Cerebellar cortex (tissue), 1 donor: ENCODE measurements at regions not wholly inside any gene's neighbourhood (a gene's known extent, or its start where the extent isn't known, plus 50 kb on each side); places are given as distances from the start of the nearest gene placed in this dataset.
A peak's percentile ranks its signal among the peaks of the same experiment; 100 is the strongest.

ENCODE experiments used
- DNase-seq: peaks from one replicate; pipeline ENCODE4 v3.0.0-alpha.2; 2015; ENCODE audit warnings: low spot score

- DNase-seq, result no peak
Observed at GRCh38 chr13:40145139-40145538, 489.7 kb downstream of the COG6 start.

GRCh38 chr13:40146063-40146462, 490.6 kb downstream of the COG6 start:
- DNase-seq, result no peak

- DNase-seq, result peak; percentile 4
Observed at GRCh38 chr13:40146611-40147117, 491.2 kb downstream of the COG6 start.

DNA sequence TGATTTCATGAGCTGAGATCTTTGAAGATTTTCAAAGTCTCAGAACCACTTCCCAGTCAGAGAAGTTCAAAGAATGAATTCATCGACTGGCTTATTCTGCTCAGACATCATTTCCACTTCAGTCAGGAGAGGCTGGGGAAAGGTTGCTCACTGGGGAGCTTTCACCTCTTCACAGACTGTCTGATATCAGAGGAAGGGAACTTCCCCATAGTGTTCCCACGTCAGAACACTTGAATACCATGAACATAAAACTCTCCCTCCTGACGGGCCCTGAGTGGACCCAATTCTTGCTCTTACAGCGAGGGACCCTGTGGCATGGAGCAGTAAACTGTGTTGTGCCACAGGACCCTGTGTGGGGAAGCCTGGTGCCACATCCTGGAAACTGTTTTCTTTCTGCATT, 492.6 kb downstream of the COG6 start:
- DNase-seq, result no peak

GRCh38 chr13:40148742-40149141, 493.3 kb downstream of the COG6 start:
- no peak for DNase-seq

DNA sequence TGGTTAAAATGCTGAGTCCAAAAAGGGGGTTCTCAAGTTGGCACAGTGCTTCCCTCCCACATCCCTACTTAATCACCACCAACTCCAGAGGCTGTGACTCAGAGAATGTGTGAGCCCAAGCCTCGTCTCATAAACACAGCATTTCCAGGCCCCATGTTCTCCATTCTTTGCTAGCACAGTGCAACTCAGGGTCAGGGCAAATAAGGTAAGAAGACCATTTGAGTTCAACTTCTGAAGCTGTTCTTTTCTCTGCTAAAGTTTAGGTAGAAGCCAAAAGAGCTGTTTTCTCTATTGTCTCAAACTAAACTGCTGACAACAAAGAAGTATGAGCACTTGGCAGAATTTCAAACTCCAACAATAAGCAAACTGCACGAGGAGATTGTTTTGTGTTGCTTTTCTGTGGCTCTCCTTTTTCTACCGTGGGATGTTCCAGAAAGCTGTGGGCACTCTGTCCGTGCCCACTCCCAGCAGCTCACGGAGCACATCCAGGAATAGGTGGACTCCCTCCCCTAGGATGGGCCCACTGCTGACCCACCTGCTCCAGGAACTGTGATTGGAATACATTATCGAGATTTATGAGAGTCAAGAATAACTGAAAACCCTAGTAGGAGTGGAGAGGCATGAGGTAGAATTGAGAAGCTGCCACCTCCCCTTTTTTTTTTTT, 494.3 kb downstream of the COG6 start:
- DNase-seq, result no peak

GRCh38 chr13:40151673-40152072, 496.2 kb downstream of the COG6 start:
- DNase-seq, result no peak

DNA sequence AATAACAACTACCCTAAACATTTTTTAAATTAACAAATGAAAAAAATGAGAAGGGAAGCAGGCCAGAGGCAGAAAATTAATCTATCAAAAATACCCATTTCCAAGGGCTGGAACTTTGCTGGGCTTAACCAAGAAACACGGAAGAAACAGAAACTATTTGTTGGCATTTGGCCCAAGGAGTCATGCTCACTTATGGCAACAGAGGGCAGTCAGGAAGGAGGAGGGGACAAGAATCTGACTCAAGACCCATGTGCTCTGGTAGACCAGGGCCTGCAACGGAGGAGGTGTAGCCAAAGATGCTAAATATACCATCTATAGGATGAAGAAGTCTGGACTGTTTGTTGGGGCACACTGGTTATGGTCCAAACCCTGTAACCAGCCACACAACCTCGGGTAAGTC, 496.7 kb downstream of the COG6 start:
- DNase-seq, result no peak

GRCh38 chr13:40152922-40153321, 497.5 kb downstream of the COG6 start:
- no peak for DNase-seq

GRCh38 chr13:40153516-40153915, 498.1 kb downstream of the COG6 start:
- DNase-seq, result no peak

DNA sequence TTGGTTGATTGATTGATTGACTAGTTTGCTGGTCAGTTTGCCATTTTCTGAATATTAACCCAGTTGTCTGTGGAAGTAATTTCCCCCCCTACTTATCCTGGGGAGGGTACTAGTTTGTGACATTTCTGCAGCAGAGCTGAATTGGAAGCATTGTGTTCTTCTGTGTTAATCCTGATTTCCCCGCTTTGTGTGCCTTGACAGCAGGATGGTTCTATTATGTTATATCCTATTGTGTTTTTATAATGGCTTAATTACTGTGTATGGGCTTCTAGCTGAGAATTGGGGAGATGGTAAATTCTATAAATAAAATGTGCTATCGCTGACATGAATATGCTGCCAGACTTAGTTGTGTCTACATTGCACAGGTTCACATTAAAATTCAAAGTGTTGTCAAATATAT, 499.7 kb downstream of the COG6 start:
- no peak for DNase-seq

DNA sequence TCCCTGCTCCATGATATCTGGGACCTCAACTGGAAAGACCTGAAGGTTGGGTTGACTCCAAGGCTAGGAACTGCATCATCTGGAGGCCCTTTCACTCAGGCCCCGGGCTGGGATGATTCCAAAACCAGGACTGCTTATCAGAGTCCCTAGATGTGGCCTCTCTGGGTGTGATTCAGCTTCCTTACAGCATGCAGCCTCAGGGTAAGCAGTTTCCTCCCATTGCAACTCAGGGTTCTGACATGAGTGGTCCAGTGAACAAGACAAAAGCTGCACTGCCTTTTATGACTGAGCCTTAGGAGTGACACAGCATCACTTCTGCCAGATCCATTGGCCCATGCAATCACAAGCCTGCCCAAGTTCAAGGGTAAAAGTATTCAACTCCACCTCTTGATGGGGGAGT, 502.8 kb downstream of the COG6 start:
- no peak for DNase-seq

DNA sequence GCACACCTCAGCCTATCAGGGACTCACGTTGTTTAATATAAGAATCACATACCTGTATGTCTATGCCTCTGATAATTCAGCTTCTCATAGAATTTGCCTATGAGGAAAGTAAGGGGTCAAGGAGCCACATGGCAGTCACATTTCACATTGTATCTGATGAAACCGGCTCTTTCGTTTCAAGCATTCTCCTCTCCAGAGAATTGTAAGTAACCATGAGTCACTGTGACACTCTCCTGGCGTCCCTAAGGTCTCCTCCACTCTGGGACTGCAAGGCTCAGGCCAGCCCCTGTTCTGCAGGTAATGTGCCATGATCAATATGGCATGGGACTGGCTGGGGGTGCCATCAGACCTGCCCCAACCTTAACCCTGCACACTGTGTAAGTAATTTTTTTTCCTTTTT, 503.3 kb downstream of the COG6 start:
- no peak for DNase-seq

DNA sequence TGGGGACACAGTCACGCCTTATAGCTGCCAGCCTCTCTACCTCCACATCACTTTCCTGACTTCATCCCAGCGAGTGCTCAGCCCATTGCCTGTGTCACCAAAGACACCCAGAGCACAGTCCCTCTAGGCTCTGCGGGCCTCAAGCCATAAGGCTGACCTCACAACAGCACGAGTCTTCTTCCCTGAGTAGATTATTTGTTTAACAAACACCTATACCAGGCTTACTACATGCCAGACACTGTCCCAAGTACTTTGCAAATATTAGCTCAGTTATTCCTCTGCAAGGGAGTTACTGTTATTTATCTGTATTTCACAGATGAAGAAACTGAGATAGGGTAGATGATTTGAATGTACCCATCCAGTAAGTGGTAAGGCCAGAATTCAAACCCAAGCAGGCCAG, 504.3 kb downstream of the COG6 start:
- no peak for DNase-seq

DNA sequence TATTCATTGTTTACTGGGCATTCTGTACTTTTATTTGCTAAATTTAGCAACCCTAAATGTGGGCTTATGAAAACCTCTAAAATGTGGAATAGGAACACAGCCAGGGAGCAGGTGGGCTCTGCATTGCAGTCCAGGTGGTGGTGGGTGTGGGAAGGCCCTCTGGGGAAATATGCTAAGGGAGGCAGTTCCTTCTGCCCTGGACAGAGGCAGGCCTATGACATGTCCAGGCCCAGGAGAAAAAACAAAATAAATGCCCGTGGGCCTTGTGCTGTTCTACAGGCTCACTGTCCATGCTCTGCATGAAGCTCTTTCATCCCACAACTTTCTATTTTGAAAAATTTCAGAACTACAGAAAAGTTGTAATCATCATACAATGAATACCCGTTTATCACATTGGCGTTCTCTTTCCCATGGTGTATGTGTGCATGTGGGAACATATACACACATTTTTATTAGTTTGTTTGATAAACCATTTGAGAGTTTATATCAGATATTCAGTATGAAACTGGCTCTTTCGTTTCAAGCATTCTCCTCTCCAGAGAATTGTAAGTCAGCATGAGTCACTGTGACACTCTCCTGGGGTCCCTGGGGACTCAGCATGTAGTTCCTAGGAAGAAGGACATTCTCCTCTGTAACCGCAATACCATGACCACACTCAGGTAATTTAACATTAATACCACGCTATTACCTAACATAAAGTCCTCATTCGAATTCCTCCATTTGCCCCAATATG, 505.3 kb downstream of the COG6 start:
- no peak for DNase-seq

GRCh38 chr13:40161351-40161810, 505.1 kb downstream of the FOXO1 start:
- DNase-seq, result no peak

DNA sequence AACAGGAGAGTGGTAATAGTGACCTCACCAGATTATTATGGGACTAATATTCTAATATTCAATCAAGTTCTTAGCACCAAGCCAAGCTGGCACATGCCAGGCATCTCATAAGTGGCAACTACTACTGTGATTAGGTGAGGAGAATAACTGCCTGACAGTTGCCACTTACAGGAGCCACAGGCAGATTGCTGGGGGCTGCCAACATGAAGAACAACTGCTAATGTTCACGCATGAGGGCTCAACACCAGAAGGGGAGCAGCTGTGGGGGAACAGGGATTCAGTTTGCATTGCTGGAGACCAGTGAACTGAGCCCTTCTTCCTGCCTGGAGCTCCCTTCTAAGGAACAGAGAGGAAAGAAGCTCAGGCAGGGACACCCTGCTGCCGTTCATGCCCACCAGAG, 504.5 kb downstream of the FOXO1 start:
- no peak for DNase-seq

- peak; percentile 4 for DNase-seq
Observed at GRCh38 chr13:40163066-40164000, 503.1 kb downstream of the FOXO1 start.

DNA sequence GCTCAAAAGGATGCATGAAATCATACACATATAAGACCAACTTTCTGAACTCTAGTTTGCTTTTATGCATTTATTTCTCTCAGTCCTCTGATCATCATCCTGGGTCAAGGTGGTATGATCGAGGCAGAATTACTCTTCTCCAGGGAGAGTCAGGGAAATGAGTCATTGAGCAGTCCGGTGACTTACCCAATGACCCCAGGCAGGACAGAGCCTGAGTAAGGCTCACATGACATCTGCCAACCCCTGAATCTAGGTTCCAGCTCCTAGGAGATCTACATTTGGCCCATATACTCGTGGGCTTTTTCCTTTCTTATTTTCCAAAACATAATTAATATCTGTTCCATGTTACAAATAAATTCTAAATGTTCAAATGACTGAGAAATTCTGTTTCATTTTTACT, 502.3 kb downstream of the FOXO1 start:
- no peak for DNase-seq

DNA sequence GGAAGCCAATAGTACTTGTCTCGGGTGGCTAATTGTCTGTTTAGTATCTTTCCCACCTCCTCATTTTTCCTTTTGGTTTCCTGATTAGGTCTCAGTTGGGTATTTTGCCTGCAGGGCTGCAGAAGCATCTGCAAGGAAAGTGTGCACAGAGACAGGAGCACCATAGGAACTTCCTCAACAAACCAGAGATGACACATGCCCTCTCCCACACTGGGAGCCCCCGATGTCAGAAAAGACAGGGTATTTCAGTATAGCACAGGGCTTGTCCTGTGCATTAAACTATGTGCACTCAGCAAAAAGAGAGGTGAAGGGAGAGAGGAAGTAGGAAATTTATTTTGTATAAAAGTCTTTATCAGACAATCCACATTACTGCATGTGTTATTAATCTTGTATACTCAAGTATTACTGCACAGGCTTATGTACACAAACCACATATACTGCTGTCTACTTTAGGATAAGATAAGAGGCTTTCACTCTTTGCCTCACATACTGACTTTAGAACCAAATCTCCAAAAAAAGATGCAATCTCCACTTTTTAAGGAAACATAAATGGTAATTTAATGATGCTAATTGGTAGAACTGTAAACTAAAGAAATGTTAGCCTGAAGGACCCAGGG, 501.0 kb downstream of the FOXO1 start:
- no peak for DNase-seq

- DNase-seq, result no peak
Observed at GRCh38 chr13:40167327-40167726, 499.1 kb downstream of the FOXO1 start.
